GM23338 (cell line): ENCODE measurements at regions not wholly inside any gene's neighbourhood (a gene's known extent, or its start where the extent isn't known, plus 50 kb on each side); places are given as distances from the start of the nearest gene placed in this dataset.

Source experiments
- ATAC-seq: fragments of 200-7000 bp; cut with Tn5 transposase; 3 replicates; pipeline ENCODE4 v1.9.1; 2020
- DNase-seq: peaks from one replicate; pipeline ENCODE4 v3.0.0-alpha.2; 2015; ENCODE audit warnings: low spot score
- H2AFZ ChIP-seq: fragments of 200-600 bp; sonication (generic); 2 replicates; pipeline ENCODE4 v1.8.0; 2016; ENCODE audit warnings: antibody characterized with exemption, mild to moderate bottlenecking, moderate library complexity
- H3F3A ChIP-seq: fragments of 200-600 bp; sonication (generic); replicated peaks from 2 replicates; pipeline ENCODE4 v1.8.0; 2017; ENCODE audit warnings: antibody characterized with exemption, mixed run types, low read depth
- H3K27ac ChIP-seq: fragments of 200-600 bp; sonication (generic); 2 replicates; pipeline ENCODE4 v1.6.1; 2016; ENCODE audit warnings: low read depth
- H3K27me3 ChIP-seq: fragments of 200-600 bp; sonication (generic); 2 replicates; pipeline ENCODE4 v1.8.0; 2016; ENCODE audit warnings: mild to moderate bottlenecking, mixed run types, moderate library complexity; ENCODE audit not compliant: insufficient read depth
- H3K36me3 ChIP-seq: fragments of 200-600 bp; sonication (generic); 2 replicates; pipeline ENCODE4 v1.8.0; 2016; ENCODE audit warnings: mild to moderate bottlenecking; ENCODE audit not compliant: insufficient read depth
- H3K4me1 ChIP-seq: fragments of 200-600 bp; sonication (generic); 2 replicates; pipeline ENCODE4 v1.8.0; 2016; ENCODE audit warnings: mild to moderate bottlenecking, moderate library complexity; ENCODE audit not compliant: insufficient read depth
- H3K4me2 ChIP-seq: fragments of 200-600 bp; sonication (generic); 2 replicates; pipeline ENCODE4 v1.7.1; 2017; ENCODE audit warnings: mixed run types
- H3K4me3 ChIP-seq: fragments of 200-600 bp; sonication (generic); 2 replicates; pipeline ENCODE4 v1.6.1; 2016; ENCODE audit warnings: mixed run types
- H3K79me2 ChIP-seq: fragments of 200-600 bp; sonication (generic); replicated peaks from 2 replicates; pipeline ENCODE4 v1.8.0; 2017; ENCODE audit warnings: mild to moderate bottlenecking; ENCODE audit not compliant: insufficient read depth
- H3K9me2 ChIP-seq: fragments of 200-600 bp; sonication (generic); 2 replicates; pipeline ENCODE4 v1.8.0; 2017; ENCODE audit not compliant: insufficient read depth
- H4K20me1 ChIP-seq: fragments of 200-600 bp; sonication (generic); replicated peaks from 2 replicates; pipeline ENCODE4 v1.8.0; 2017; ENCODE audit warnings: mild to moderate bottlenecking; ENCODE audit not compliant: insufficient read depth
- H3K27ac Mint-ChIP-seq: 2 replicates; pipeline ENCODE4 v1.8.0; 2020; ENCODE audit warnings: inconsistent platforms, mild to moderate bottlenecking, moderate library complexity, mixed read lengths
- H3K27me3 Mint-ChIP-seq: 3 replicates; pipeline ENCODE4 v1.8.0; 2022; ENCODE audit warnings: low read depth, mild to moderate bottlenecking, moderate library complexity, mixed read lengths, inconsistent platforms; ENCODE audit not compliant: insufficient read depth, poor library complexity
- H3K36me3 Mint-ChIP-seq: 3 replicates; pipeline ENCODE4 v1.8.0; 2021; ENCODE audit warnings: low read depth, mild to moderate bottlenecking, inconsistent platforms, moderate library complexity, mixed read lengths
- H3K4me1 Mint-ChIP-seq: 3 replicates; pipeline ENCODE4 v1.8.0; 2020; ENCODE audit warnings: mild to moderate bottlenecking, inconsistent platforms, mixed read lengths
- H3K4me3 Mint-ChIP-seq: 3 replicates; pipeline ENCODE4 v1.8.0; 2021; ENCODE audit warnings: moderate library complexity, mild to moderate bottlenecking, inconsistent platforms, mixed read lengths
- H3K9me3 Mint-ChIP-seq: 3 replicates; pipeline ENCODE4 v1.8.0; 2020; ENCODE audit warnings: moderate library complexity, mild to moderate bottlenecking, inconsistent platforms, mixed read lengths
- EZH2 ChIP-seq: fragments of 200-600 bp; sonication (generic); IDR thresholded peaks from one replicate; pipeline ENCODE4 v1.8.0; 2017; ENCODE audit warnings: antibody characterized with exemption, mild to moderate bottlenecking, low read depth; ENCODE audit not compliant: unreplicated experiment
- STAT1 ChIP-seq: IDR thresholded peaks from one replicate; pipeline ENCODE4 v1.6.1; 2016; ENCODE audit warnings: antibody characterized with exemption; ENCODE audit not compliant: unreplicated experiment
- ZNF114 ChIP-seq: fragments of 250-450 bp; sonication (Bioruptor Pico); IDR thresholded peaks from 2 replicates; pipeline ENCODE4 v1.5.0; 2020; ENCODE audit warnings: mild to moderate bottlenecking, moderate library complexity
- ZNF331 ChIP-seq: fragments of 250-450 bp; sonication (Bioruptor Pico); IDR thresholded peaks from 2 replicates; pipeline ENCODE4 v1.5.0; 2020; ENCODE audit warnings: low read depth, mild to moderate bottlenecking, moderate library complexity
- TF ChIP-seq, protein P1 (sequence below): IDR thresholded peaks from 2 replicates; pipeline ENCODE4 v1.6.1; 2016; ENCODE audit warnings: antibody characterized with exemption
- TF ChIP-seq, protein P2 (sequence below): fragments of 250-450 bp; sonication (Bioruptor Pico); IDR thresholded peaks from 2 replicates; pipeline ENCODE4 v1.5.0; 2020; ENCODE audit warnings: mild to moderate bottlenecking, moderate library complexity

DNA sequence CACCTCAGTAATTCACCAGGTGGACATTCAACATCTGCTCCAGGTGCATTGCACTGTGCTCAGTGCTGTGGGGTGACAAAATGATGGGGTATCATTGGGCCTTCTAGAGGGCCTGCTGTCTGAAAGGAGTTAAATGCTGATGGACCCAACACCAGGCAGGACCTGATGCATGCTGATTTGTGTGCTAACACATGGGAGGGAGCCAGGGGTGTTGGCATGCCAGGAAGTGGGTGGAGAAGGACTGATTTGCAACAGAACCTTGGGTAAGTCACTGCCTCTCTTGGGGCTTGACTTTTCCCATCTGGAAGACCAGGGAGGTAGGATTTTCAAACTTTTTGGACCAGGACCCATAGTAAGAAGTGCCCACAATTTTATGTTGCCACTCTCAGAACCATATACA lies 57.9 kb upstream of the CXCR4 start:
- H3K4me3 Mint-ChIP-seq: no peak overlapping the region
- Histone ChIP-seq H2AFZ (no peak overlapping the region), H3K4me2 (no peak overlapping the region), H3K9me2 (0 out of 2 replicates have a peak, but pooled peaks cover 8% of the 10 kb centered on the region), H3K79me2 (no peaks in the 10 kb centered on the region), H3K4me3 (no peak overlapping the region), H3F3A (no peaks in the 10 kb centered on the region), H3K27ac (no peak overlapping the region), H3K27me3 (no peaks in the 10 kb centered on the region), H4K20me1 (no peaks in the 10 kb centered on the region), H3K36me3 (no peaks in the 10 kb centered on the region), H3K4me1 (no peaks in the 10 kb centered on the region)
- DNase-seq: no peak
- H3K9me3 Mint-ChIP-seq: peaks cover 6% of the 10 kb centered on the region
- peaks cover 5% of the 10 kb centered on the region for H3K27me3 Mint-ChIP-seq
- no peak for TF ChIP-seq ZNF114
- TF ChIP-seq, protein P1, sequence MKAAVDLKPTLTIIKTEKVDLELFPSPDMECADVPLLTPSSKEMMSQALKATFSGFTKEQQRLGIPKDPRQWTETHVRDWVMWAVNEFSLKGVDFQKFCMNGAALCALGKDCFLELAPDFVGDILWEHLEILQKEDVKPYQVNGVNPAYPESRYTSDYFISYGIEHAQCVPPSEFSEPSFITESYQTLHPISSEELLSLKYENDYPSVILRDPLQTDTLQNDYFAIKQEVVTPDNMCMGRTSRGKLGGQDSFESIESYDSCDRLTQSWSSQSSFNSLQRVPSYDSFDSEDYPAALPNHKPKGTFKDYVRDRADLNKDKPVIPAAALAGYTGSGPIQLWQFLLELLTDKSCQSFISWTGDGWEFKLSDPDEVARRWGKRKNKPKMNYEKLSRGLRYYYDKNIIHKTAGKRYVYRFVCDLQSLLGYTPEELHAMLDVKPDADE: no peak
- no peak for TF ChIP-seq ZNF331
- TF ChIP-seq STAT1: no peak
- TF ChIP-seq, protein P2, sequence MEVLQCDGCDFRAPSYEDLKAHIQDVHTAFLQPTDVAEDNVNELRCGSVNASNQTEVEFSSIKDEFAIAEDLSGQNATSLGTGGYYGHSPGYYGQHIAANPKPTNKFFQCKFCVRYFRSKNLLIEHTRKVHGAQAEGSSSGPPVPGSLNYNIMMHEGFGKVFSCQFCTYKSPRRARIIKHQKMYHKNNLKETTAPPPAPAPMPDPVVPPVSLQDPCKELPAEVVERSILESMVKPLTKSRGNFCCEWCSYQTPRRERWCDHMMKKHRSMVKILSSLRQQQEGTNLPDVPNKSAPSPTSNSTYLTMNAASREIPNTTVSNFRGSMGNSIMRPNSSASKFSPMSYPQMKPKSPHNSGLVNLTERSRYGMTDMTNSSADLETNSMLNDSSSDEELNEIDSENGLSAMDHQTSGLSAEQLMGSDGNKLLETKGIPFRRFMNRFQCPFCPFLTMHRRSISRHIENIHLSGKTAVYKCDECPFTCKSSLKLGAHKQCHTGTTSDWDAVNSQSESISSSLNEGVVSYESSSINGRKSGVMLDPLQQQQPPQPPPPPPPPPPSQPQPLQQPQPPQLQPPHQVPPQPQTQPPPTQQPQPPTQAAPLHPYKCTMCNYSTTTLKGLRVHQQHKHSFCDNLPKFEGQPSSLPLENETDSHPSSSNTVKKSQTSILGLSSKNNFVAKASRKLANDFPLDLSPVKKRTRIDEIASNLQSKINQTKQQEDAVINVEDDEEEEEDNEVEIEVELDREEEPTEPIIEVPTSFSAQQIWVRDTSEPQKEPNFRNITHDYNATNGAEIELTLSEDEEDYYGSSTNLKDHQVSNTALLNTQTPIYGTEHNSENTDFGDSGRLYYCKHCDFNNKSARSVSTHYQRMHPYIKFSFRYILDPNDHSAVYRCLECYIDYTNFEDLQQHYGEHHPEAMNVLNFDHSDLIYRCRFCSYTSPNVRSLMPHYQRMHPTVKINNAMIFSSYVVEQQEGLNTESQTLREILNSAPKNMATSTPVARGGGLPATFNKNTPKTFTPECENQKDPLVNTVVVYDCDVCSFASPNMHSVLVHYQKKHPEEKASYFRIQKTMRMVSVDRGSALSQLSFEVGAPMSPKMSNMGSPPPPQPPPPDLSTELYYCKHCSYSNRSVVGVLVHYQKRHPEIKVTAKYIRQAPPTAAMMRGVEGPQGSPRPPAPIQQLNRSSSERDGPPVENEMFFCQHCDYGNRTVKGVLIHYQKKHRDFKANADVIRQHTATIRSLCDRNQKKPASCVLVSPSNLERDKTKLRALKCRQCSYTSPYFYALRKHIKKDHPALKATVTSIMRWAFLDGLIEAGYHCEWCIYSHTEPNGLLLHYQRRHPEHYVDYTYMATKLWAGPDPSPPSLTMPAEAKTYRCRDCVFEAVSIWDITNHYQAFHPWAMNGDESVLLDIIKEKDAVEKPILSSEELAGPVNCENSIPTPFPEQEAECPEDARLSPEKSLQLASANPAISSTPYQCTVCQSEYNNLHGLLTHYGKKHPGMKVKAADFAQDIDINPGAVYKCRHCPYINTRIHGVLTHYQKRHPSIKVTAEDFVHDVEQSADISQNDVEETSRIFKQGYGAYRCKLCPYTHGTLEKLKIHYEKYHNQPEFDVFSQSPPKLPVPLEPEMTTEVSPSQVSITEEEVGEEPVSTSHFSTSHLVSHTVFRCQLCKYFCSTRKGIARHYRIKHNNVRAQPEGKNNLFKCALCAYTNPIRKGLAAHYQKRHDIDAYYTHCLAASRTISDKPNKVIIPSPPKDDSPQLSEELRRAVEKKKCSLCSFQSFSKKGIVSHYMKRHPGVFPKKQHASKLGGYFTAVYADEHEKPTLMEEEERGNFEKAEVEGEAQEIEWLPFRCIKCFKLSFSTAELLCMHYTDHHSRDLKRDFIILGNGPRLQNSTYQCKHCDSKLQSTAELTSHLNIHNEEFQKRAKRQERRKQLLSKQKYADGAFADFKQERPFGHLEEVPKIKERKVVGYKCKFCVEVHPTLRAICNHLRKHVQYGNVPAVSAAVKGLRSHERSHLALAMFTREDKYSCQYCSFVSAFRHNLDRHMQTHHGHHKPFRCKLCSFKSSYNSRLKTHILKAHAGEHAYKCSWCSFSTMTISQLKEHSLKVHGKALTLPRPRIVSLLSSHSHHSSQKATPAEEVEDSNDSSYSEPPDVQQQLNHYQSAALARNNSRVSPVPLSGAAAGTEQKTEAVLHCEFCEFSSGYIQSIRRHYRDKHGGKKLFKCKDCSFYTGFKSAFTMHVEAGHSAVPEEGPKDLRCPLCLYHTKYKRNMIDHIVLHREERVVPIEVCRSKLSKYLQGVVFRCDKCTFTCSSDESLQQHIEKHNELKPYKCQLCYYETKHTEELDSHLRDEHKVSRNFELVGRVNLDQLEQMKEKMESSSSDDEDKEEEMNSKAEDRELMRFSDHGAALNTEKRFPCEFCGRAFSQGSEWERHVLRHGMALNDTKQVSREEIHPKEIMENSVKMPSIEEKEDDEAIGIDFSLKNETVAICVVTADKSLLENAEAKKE (CRISPR knock-in tag): no peak
- H3K4me1 Mint-ChIP-seq: no peaks in the 10 kb centered on the region
- ATAC-seq: no peak
- no peak overlapping the region for H3K27ac Mint-ChIP-seq
- no peaks in the 10 kb centered on the region for H3K36me3 Mint-ChIP-seq

DNA sequence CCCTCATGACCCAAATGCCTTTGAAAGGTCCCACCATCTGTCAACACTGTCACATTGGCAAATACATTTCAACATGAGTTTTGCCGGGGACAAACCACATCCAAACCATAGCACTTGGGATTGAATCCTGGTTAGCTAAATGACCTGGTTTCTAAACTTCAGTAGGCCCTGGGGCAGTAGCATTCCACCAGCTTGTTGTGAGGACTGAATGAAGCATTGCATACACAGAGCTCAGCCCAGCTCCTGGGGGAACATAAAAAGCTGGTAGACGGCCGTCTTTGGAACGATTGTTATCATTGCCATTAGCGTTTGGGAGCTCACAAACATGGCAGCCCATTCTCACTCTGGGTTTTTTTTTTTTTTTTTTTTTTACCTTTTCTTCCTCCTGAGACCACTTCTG lies 57.5 kb upstream of the CXCR4 start:
- no peaks in the 10 kb centered on the region for H3K4me1 Mint-ChIP-seq
- 0 out of 3 replicates have a peak, but pooled peaks cover 4% of the 10 kb centered on the region for H3K9me3 Mint-ChIP-seq
- H3K27me3 Mint-ChIP-seq: peaks cover 5% of the 10 kb centered on the region
- Histone ChIP-seq H3K36me3 (no peaks in the 10 kb centered on the region), H3F3A (no peaks in the 10 kb centered on the region), H3K79me2 (no peaks in the 10 kb centered on the region), H3K4me3 (no peak overlapping the region), H3K27me3 (no peaks in the 10 kb centered on the region), H3K4me1 (no peaks in the 10 kb centered on the region), H2AFZ (no peak overlapping the region), H3K9me2 (0 out of 2 replicates have a peak, but pooled peaks cover 8% of the 10 kb centered on the region), H4K20me1 (no peaks in the 10 kb centered on the region), H3K27ac (no peak overlapping the region), H3K4me2 (no peak overlapping the region)
- no peak overlapping the region for H3K4me3 Mint-ChIP-seq
- no peaks in the 10 kb centered on the region for H3K36me3 Mint-ChIP-seq
- TF ChIP-seq ZNF331: no peak
- no peak for TF ChIP-seq EZH2
- ATAC-seq: no peak
- DNase-seq: no peak
- H3K27ac Mint-ChIP-seq: no peak overlapping the region
